LNCAP (cell line): ENCODE measurements at regions not wholly inside any gene's neighbourhood (a gene's known extent, or its start where the extent isn't known, plus 50 kb on each side); places are given as distances from the start of the nearest gene placed in this dataset.

Experiments
- CTCF ChIP-seq: fragments of 450-650 bp; IDR thresholded peaks from 2 replicates; pipeline ENCODE4 v1.5.1; 2017; ENCODE audit warnings: mild to moderate bottlenecking

- TF ChIP-seq CTCF = no peak
Observed at GRCh38 chr2:4916094-4916493, 776.1 kb upstream of the SOX11 start.

- TF ChIP-seq CTCF = no peak
Observed at GRCh38 chr2:4930704-4931103, 761.5 kb upstream of the SOX11 start.

GRCh38 chr2:4931721-4932365 is 760.3 kb upstream of the SOX11 start:
- TF ChIP-seq CTCF = no peak

- no peak for TF ChIP-seq CTCF
Observed at GRCh38 chr2:4937550-4937949, 754.6 kb upstream of the SOX11 start.

GRCh38 chr2:4938206-4938605 is 754.0 kb upstream of the SOX11 start:
- TF ChIP-seq CTCF = no peak

GRCh38 chr2:4942441-4942840 is 749.7 kb upstream of the SOX11 start:
- TF ChIP-seq CTCF = no peak

- no peak for TF ChIP-seq CTCF
Observed at GRCh38 chr2:4947911-4948310, 744.3 kb upstream of the SOX11 start.

GRCh38 chr2:4951368-4951767 is 740.8 kb upstream of the SOX11 start:
- no peak for TF ChIP-seq CTCF
